Hindlimb muscle (tissue), 1 donor: ENCODE measurements at regions not wholly inside any gene's neighbourhood (a gene's known extent, or its start where the extent isn't known, plus 50 kb on each side); places are given as distances from the start of the nearest gene placed in this dataset.
"Not testable (repeated sequence)": the region's sequence is repeated elsewhere in the genome, so short reads cannot be mapped to it uniquely, and the experiment has no call there.

ENCODE experiments used
- DNase-seq: peaks from one replicate; pipeline ENCODE4 v3.0.0-alpha.2; 2013

DNA sequence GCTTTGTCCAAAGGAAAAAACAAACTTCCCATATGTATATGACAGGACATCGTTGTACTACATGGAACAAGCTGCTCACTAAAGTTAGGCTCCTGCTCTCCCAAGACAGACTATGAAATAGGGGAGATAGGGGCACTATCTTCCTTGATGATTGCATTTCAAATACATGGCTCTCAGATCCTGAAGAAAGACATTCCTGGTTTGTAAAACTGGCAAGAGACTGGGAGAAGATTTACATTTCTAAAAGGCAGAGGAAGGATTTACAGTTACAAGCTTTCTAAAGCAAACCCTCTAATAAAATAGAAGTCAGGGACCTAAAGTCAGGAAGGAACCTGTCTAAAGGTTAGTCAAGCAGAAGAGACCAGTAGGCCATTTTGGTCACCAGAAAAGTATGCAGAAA, 103.7 kb downstream of the SLC17A6 start:
- DNase-seq, result no peak

- not testable (repeated sequence) for DNase-seq
Observed at GRCh38 chr11:22435582-22435981, 97.4 kb downstream of the SLC17A6 start.

DNA sequence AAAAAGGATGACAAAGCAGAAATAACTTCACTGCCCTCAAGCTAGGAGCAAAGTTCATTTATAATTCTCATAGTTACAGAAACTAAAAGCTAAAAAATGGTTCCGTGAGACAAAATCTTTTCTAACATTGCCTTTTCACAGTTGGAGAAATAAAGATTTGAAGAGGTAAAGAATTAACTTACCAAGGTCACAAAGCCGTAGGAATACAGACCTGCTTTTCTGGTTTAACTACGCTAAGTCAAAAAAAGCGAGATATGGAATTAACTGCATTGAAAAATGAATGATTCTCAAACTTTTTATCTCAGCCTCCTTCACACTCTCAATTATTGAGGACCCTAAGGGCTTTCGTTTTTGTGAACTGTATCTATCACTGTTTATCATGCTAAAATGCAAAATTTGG, 95.3 kb downstream of the SLC17A6 start:
- no peak for DNase-seq

DNA sequence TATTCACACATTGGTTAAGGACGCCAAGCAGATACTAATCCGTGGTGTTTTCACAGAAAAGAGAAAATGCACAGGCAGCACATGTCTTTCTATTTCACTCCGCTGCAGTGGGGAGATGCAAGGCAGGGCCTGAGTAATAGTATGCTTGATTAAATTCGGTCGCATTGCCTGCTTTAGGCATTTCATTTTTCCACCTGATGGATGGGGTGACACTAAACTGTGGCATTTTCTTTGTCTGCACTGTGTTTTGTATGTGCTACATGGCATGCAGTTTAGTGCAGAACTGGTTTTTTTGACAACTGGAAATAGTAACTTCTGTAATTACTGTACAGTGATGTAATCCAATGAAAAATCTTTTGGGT, 94.9 kb downstream of the SLC17A6 start:
- no peak for DNase-seq

GRCh38 chr11:22432291-22433093, 94.3 kb downstream of the SLC17A6 start:
- peak; percentile 83 for DNase-seq

DNA sequence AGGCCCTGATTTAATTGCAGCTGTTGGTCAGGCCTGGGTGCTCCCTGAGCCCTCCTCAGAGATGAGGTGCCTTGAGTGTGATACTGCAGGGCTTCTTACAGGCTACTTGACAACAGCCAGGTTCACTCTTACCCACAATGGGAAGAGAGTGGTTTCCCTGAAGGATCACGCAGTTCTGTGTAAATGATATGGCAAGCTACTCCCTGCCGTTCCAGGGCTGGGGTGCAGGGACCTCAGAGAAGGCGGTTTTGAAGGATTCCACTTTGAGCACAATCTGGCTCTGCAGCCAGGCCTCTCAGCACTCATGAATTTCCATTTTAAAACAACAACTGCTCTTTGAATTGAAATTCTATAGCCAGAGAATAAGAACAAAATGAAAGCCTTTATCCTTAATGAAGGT, 92.9 kb downstream of the SLC17A6 start:
- no peak for DNase-seq

- no peak for DNase-seq
Observed at GRCh38 chr11:22430639-22431038, 92.5 kb downstream of the SLC17A6 start.

DNA sequence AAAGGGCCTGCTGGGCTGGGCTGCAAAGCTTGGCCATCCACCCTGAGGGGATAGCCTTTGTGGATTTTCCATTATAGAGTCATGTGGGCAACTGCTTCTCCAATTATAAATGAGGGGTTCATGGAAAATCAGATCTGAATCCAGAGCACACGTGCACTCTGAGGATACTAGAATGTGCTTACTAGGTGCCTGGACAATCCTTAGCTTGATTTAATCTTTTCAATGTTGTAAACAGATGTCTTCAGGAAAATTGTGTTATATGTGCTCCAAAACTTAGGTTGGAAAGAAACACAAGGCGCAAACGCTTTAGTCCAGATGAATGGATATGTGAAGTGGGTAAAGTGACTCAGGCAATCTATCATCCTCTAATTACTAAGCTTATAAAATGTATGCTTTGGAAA, 92.0 kb downstream of the SLC17A6 start:
- peak; percentile 77 for DNase-seq
